ENCODE measurements at regions not wholly inside any gene's neighbourhood (a gene's known extent, or its start where the extent isn't known, plus 50 kb on each side); places are given as distances from the start of the nearest gene placed in this dataset.

DNA sequence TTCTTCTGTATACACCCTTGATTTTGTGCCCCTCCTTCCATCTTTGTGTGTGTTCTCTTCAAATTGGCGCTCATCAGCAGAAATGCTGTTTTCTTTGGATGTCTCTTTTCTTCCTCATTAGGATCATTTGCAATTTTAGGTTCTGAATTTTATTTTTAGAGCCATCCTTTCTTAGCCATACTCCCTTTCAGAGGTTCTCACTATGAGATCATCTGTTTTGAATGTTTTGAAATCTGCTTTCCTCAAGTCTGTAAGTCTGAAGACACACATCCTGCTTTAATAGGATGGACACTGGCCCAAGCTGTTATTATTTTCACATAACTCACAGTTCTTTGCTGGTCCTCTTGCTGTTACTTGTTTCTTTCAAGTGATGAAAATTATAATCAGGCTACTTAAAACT is 124.8 kb downstream of the BDH1 start:
- Histone ChIP-seq H3K36me3 (ENCODE audit: control insufficient read depth, insufficient read depth, low read length) (no peaks in the 10 kb centered on the region), H3K27ac (ENCODE audit: low read depth, low read length) (no peak overlapping the region), H3K27me3 (ENCODE audit: control insufficient read depth, insufficient read depth, low read length) (no peaks in the 10 kb centered on the region), H3K4me3 (ENCODE audit: low read depth, low read length) (no peak overlapping the region), H3K4me1 (ENCODE audit: control insufficient read depth, insufficient read depth, low read length) (peaks cover 8% of the 10 kb centered on the region; the same call in 1 of the 2 replicates), H3K9me3 (ENCODE audit: control insufficient read depth, insufficient read depth, low read depth, low read length) (no peaks in the 10 kb centered on the region), H3K9ac (ENCODE audit: low read length) (no peak overlapping the region)

- Histone ChIP-seq H3K27ac (ENCODE audit: low read depth, low read length) (no peak overlapping the region), H3K27me3 (ENCODE audit: control insufficient read depth, insufficient read depth, low read length) (no peaks in the 10 kb centered on the region), H3K4me3 (ENCODE audit: low read depth, low read length) (no peak overlapping the region), H3K9ac (ENCODE audit: low read length) (no peak overlapping the region), H3K4me1 (ENCODE audit: control insufficient read depth, insufficient read depth, low read length) (peaks cover 8% of the 10 kb centered on the region; the same call in 1 of the 2 replicates), H3K9me3 (ENCODE audit: control insufficient read depth, insufficient read depth, low read depth, low read length) (no peaks in the 10 kb centered on the region), H3K36me3 (ENCODE audit: control insufficient read depth, insufficient read depth, low read length) (no peaks in the 10 kb centered on the region)
These were observed 125.3 kb downstream of the BDH1 start for GRCh38 chr3:197430502-197430901.

- Histone ChIP-seq H3K36me3 (ENCODE audit: control insufficient read depth, insufficient read depth, low read length) (no peaks in the 10 kb centered on the region), H3K9ac (ENCODE audit: low read length) (no peak overlapping the region), H3K4me1 (ENCODE audit: control insufficient read depth, insufficient read depth, low read length) (peaks cover 8% of the 10 kb centered on the region; the same call in 1 of the 2 replicates), H3K9me3 (ENCODE audit: control insufficient read depth, insufficient read depth, low read depth, low read length) (no peaks in the 10 kb centered on the region), H3K27ac (ENCODE audit: low read depth, low read length) (no peak overlapping the region), H3K4me3 (ENCODE audit: low read depth, low read length) (no peak overlapping the region), H3K27me3 (ENCODE audit: control insufficient read depth, insufficient read depth, low read length) (no peaks in the 10 kb centered on the region)
These were observed 126.8 kb downstream of the BDH1 start for GRCh38 chr3:197428952-197429351.

- Histone ChIP-seq H3K9ac (ENCODE audit: low read length) (no peak overlapping the region), H3K4me3 (ENCODE audit: low read depth, low read length) (no peak overlapping the region), H3K36me3 (ENCODE audit: control insufficient read depth, insufficient read depth, low read length) (no peaks in the 10 kb centered on the region), H3K4me1 (ENCODE audit: control insufficient read depth, insufficient read depth, low read length) (peaks cover 8% of the 10 kb centered on the region; the same call in 1 of the 2 replicates), H3K9me3 (ENCODE audit: control insufficient read depth, insufficient read depth, low read depth, low read length) (no peaks in the 10 kb centered on the region), H3K27me3 (ENCODE audit: control insufficient read depth, insufficient read depth, low read length) (no peaks in the 10 kb centered on the region), H3K27ac (ENCODE audit: low read depth, low read length) (no peak overlapping the region)
These were observed 127.5 kb downstream of the BDH1 start for GRCh38 chr3:197428117-197428801.

- H3K9me3 ChIP-seq (ENCODE audit: control insufficient read depth, insufficient read depth, low read depth, low read length) = no peaks in the 10 kb centered on the region
- no peak overlapping the region for H3K4me3 ChIP-seq (ENCODE audit: low read depth, low read length)
- H3K27ac ChIP-seq (ENCODE audit: low read depth, low read length) = no peak overlapping the region
- H3K27me3 ChIP-seq (ENCODE audit: control insufficient read depth, insufficient read depth, low read length) = no peaks in the 10 kb centered on the region
- no peaks in the 10 kb centered on the region for H3K36me3 ChIP-seq (ENCODE audit: control insufficient read depth, insufficient read depth, low read length)
- peaks cover 8% of the 10 kb centered on the region; the same call in 1 of the 2 replicates for H3K4me1 ChIP-seq (ENCODE audit: control insufficient read depth, insufficient read depth, low read length)
- no peak overlapping the region for H3K9ac ChIP-seq (ENCODE audit: low read length)
These were observed 128.6 kb upstream of the DLG1 start for GRCh38 chr3:197427021-197427420.

DNA sequence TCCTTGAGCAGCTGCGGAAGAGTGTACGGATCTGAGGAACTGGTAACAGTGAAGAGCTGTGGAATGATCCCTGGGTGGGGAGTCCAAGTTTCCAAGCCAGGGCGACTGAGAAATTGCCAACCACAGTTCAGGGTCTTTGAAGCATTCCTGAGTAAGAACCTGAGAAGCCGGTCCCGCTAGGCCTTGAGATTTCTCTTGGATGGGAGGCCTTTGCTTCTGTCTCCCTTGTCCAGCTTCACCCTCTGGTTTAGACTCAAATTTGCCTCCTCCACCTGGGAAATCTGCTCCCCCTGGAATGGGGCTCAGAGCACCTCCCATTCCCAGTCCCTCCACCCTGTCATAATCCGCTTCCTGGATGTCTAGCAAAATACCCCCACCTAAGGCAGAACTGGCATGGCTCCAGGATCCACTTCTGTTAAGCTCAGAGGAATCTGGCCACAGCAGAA is 127.7 kb upstream of the DLG1 start:
- Histone ChIP-seq H3K27me3 (ENCODE audit: control insufficient read depth, insufficient read depth, low read length) (no peaks in the 10 kb centered on the region), H3K36me3 (ENCODE audit: control insufficient read depth, insufficient read depth, low read length) (no peaks in the 10 kb centered on the region), H3K4me1 (ENCODE audit: control insufficient read depth, insufficient read depth, low read length) (peaks cover 8% of the 10 kb centered on the region; the same call in 1 of the 2 replicates), H3K9me3 (ENCODE audit: control insufficient read depth, insufficient read depth, low read depth, low read length) (no peaks in the 10 kb centered on the region), H3K27ac (ENCODE audit: low read depth, low read length) (no peak overlapping the region), H3K9ac (ENCODE audit: low read length) (no peak overlapping the region), H3K4me3 (ENCODE audit: low read depth, low read length) (no peak overlapping the region)

GRCh38 chr3:197425485-197426120 is 127.2 kb upstream of the DLG1 start:
- H3K9ac ChIP-seq (ENCODE audit: low read length) = no peak overlapping the region
- peaks cover 8% of the 10 kb centered on the region; the same call in 1 of the 2 replicates for H3K4me1 ChIP-seq (ENCODE audit: control insufficient read depth, insufficient read depth, low read length)
- no peak overlapping the region for H3K27ac ChIP-seq (ENCODE audit: low read depth, low read length)

DNA sequence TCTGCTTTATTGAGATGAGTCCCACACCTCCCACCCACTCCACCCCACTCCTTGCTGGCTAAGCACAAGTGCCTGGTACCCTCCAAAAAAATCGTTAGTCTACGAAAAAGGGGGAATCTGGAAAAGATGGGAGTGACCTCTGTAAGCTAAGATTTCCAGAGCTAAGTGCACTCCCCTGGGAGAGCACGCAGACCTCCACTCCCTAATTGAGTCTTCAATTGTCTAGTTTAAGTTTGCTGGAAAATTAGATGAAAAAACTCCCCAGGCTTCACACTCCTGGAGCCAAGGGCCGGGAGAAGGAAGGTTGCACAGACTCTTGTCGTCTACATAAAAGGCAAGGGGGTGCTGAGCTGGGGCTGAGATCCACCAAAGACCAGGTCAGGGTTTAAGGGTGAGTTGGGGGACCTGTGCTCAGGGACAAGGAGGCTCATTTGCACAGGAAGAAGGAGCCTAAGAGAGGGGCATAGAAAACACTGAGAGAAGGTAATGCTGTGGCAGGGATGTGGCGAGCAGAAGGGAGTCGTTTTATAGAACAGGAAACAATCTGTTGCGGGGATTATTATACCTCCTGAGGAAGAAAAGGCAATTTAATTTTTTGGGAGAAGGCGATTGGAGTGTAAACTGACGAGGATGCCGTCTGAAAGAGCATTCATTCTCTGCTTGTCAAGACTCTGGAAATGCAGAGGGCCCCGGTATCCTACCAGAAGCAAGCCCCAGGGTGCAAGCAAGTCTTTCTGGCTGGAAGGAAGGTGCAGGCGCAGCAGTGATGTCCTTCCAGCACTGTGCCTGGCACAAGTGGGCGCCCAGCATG is 126.5 kb upstream of the DLG1 start:
- no peak overlapping the region for H3K4me3 ChIP-seq (ENCODE audit: low read depth, low read length)
- no peaks in the 10 kb centered on the region for H3K9me3 ChIP-seq (ENCODE audit: control insufficient read depth, insufficient read depth, low read depth, low read length)
- H3K27ac ChIP-seq (ENCODE audit: low read depth, low read length) = no peak overlapping the region
- no peak overlapping the region for H3K9ac ChIP-seq (ENCODE audit: low read length)
- H3K36me3 ChIP-seq (ENCODE audit: control insufficient read depth, insufficient read depth, low read length) = no peaks in the 10 kb centered on the region
- H3K4me1 ChIP-seq (ENCODE audit: control insufficient read depth, insufficient read depth, low read length) = peaks cover 8% of the 10 kb centered on the region; the same call in 1 of the 2 replicates
- no peaks in the 10 kb centered on the region; the same call in 1 of the 2 replicates for H3K27me3 ChIP-seq (ENCODE audit: control insufficient read depth, insufficient read depth, low read length)

More at GRCh38 chr3:197425485-197426120, 127.2 kb upstream of the DLG1 start:
- Histone ChIP-seq H3K27me3 (ENCODE audit: control insufficient read depth, insufficient read depth, low read length) (no peaks in the 10 kb centered on the region; the same call in 1 of the 2 replicates), H3K36me3 (ENCODE audit: control insufficient read depth, insufficient read depth, low read length) (no peaks in the 10 kb centered on the region), H3K4me3 (ENCODE audit: low read depth, low read length) (no peak overlapping the region), H3K9me3 (ENCODE audit: control insufficient read depth, insufficient read depth, low read depth, low read length) (no peaks in the 10 kb centered on the region)

DNA sequence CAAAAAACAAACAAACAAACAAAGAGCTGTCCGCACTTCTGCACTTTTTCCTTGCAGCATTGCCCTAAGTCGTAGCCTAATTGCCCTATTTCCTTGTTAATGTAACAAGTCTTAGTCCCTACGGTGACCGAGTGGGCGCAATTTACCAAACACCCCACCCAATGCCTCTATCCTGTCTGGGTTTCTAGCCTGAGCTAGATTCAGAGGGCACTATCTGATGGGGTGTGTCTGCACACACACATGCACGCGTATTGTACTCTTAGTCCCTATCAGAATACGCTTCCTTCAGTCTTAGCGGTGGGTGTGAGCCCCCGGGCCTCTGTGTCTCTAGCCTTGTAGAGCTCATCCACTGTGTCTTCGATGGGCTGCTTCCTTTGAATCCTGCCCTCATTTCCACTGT is 125.9 kb upstream of the DLG1 start:
- H3K9ac ChIP-seq (ENCODE audit: low read length) = no peak overlapping the region
- peaks cover 8% of the 10 kb centered on the region; the same call in 1 of the 2 replicates for H3K4me1 ChIP-seq (ENCODE audit: control insufficient read depth, insufficient read depth, low read length)
- H3K27me3 ChIP-seq (ENCODE audit: control insufficient read depth, insufficient read depth, low read length) = peaks cover 5% of the 10 kb centered on the region; the same call in 1 of the 2 replicates
- H3K4me3 ChIP-seq (ENCODE audit: low read depth, low read length) = no peak overlapping the region
- no peaks in the 10 kb centered on the region for H3K9me3 ChIP-seq (ENCODE audit: control insufficient read depth, insufficient read depth, low read depth, low read length)
- H3K27ac ChIP-seq (ENCODE audit: low read depth, low read length) = no peak overlapping the region
- H3K36me3 ChIP-seq (ENCODE audit: control insufficient read depth, insufficient read depth, low read length) = no peaks in the 10 kb centered on the region

DNA sequence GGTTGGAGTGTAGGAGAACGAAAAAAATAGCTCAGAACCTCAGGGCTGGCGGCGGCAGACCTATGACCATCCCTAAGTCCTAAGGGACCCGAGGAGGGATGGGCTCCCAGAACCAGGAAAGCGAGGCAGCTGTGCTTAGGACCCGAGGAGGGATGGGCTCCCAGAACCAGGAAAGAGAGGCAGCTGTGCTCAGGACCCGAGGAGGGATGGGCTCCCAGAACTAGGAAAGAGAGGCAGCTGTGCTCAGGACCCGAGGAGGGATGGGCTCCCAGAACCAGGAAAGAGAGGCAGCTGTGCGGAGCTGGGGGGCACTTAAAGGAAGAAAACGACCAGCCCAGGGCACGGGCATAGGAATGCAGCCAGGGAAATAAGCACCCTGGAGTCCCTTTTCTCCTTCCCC is 125.0 kb upstream of the DLG1 start:
- Histone ChIP-seq H3K27ac (ENCODE audit: low read depth, low read length) (no peak overlapping the region), H3K9ac (ENCODE audit: low read length) (no peak overlapping the region)

More for the DNA sequence above, 125.0 kb upstream of the DLG1 start:
- H3K36me3 ChIP-seq (ENCODE audit: control insufficient read depth, insufficient read depth, low read length) = no peaks in the 10 kb centered on the region
- H3K27me3 ChIP-seq (ENCODE audit: control insufficient read depth, insufficient read depth, low read length) = peaks cover 10% of the 10 kb centered on the region; the same call in 1 of the 2 replicates
- H3K9me3 ChIP-seq (ENCODE audit: control insufficient read depth, insufficient read depth, low read depth, low read length) = no peaks in the 10 kb centered on the region
- H3K4me1 ChIP-seq (ENCODE audit: control insufficient read depth, insufficient read depth, low read length) = peaks cover 11% of the 10 kb centered on the region; the same call in 1 of the 2 replicates
- no peak overlapping the region for H3K4me3 ChIP-seq (ENCODE audit: low read depth, low read length)
